GM19455 (cell line): ENCODE measurements at regions not wholly inside any gene's neighbourhood (a gene's known extent, or its start where the extent isn't known, plus 50 kb on each side); places are given as distances from the start of the nearest gene placed in this dataset.
"Not testable (repeated sequence)": the region's sequence is repeated elsewhere in the genome, so short reads cannot be mapped to it uniquely, and the experiment has no call there.

Source experiments
- ATAC-seq: cut with Tn5 transposase; IDR thresholded peaks from one replicate; pipeline ENCODE4 v1.9.1; 2021; ENCODE audit not compliant: unreplicated experiment

- no peak for ATAC-seq
Measured at GRCh38 chr12:90618586-90618985, 336.4 kb downstream of the CCER1 start.

GRCh38 chr12:90611891-90612290 is 343.1 kb downstream of the CCER1 start:
- no peak for ATAC-seq

DNA sequence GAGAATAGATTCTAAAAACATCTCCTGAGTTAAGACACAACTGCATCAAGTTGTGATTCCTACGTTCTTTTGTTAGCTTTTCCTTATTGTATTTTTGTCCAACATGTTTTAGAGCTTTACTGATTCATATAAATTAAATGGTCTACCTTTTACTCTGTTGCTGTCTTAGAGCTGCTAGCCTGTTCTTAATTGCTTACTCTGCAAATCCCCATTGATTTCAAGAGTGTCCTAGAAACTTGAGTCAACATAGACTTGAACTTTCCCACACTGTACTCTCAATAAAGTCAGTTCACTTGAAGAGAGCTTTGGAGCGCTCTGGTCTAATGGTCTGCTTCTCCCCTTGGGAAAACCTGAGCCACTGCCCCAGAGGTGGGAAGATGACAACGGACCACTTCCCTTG is 343.9 kb downstream of the CCER1 start:
- ATAC-seq = no peak

DNA sequence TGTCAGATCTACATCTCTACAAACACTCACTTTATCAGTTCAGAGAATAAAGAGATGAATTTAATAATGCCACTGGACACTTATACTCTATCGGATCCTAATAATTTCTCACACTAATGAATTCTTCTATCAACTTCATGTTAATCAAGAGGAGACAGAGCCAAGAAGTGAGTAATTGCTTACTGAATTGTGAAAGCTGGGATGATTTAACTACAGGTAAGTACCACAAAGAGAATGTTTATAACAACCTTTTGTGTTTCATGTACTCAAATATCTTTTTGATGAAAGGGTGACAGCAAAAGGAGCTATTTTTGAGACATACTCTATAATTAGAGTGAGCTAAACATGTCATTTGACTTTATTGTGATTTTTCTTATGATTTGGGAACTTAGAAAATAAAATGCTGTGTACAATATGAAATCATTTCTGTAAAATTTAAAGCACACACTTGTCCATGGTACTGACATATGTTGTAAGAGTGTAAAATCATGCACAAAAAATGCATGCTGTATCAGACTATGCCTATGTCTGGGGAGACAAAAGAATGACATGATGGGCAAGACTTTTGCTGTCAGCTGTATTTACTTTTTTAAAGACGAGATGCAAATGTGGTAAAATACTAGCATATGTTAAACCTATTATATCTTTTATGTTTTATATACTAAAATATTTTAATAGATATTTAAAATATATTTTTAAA is 361.2 kb downstream of the CCER1 start:
- no peak for ATAC-seq

DNA sequence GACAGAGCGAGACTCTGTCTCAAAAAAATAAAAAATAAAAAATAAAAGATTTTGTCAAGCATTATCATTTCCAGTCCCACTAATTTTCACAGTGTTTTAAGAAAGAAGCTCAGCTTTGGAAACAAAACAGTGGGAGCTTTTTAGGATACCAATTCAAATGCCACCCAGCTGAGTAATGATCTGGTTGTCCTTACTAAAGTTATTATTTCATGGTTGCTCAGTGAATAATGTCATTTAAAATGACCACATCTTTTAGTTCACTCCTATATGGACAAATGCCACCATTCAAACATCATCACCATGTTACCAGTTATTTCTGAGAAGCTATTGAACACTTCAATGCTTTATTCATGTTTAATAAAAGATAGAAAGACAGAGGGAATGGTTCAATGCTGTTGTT is 365.0 kb downstream of the CCER1 start:
- ATAC-seq = no peak

DNA sequence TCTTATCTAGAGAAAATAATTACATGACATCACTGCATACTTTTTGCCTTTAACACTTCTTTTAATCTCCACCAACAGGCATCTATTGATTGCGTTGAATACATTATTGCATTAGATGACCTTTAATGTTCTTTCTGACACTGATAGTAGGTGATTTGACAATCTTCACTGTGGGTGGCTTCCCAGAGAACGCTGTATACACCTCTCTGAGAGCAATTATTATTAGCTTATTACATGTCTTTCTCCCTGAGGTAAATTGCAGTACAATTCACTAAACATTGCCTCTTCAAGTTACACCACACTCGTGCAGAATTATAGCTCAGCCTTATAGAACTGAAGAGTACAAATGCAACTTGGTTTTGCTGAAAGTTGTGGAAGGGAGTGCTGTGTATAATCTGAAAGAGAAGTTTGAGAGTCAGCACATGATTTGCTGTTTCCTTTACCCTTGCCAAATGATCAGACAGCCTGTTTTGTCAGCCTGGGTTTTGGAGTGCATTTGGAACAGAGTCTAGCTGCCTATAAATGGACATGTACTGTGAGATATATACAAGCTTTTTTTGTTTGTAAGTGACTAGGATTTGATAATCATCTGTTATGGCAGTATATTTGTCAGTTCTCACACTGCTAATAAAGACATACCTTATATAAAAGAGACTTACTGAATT is 369.2 kb downstream of the CCER1 start:
- ATAC-seq = no peak

DNA sequence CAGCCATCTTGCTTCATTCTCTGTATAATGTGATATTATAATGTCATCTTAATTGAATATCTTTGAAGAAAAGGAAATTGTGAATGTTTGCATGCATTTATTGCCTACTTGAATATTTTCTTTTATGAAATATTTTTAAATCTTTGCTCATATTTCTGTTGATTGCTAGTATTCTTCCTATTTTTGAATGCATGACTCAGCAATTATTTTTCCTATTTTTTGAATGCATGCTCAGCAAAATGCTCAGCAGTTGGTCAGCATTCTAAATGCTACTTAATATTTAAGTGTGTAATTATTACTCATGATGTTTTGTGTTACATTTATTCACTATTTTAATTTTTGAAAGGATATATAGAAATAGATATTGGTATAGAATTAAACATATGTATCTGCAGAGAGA is 378.3 kb downstream of the CCER1 start:
- ATAC-seq = no peak

GRCh38 chr12:90575995-90576394 is 379.0 kb downstream of the CCER1 start:
- ATAC-seq = no peak

DNA sequence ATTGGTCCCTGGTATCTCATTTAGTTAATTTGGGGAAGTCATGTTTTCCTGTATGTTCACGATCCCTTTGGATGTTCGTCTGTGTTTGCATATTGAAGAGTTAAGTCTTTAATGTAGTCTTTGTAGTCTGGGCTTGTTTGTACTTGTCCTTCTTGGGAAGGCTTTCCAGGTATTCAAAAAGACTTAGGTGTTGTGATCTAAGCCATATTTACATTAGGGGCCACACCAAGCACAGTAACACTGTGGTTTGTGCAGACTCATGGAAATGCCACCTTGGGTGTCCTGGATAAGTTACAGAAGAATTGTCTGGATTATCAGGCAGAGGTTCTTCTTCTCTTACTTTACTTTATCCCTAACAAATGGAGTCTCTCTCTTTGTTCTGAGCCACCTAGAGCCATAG is 380.3 kb downstream of the CCER1 start:
- ATAC-seq = no peak

DNA sequence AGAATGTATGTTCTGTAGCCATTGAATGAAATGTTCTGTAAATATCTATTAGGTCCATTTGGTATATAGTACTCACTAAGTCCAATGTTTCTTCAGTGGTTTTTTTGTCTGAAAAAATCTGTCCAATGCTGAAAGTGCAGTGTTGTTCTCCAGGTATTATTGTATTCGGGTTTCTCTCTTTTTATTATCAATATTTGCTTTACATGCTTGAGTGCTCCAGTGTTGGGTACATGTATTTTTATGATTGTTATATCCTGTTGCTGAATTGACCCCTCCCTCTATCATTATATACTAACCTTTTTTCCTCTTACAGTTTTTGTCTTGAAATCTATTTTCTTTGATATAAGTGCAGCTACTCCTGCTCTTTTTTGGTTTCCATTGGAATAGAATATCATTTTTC is 382.2 kb downstream of the CCER1 start:
- no peak for ATAC-seq

DNA sequence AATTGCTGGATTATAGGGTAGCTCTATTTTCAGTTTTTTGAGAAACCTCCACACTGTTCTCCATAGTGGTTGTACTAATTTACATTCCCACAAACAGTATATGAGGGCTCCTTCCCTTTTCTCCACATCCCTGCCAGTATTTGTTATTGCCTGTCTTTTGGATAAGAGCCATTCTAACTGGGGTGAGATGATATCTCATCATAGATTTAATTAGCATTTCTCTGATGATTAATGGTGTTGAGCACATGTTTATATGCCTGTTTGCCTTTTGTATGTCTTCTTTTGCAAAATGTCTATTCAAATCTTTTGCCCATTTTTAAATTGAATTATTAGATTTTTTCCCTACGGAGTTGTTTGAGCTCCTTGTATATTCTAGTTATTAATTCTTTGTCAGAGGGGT is 385.3 kb downstream of the CCER1 start:
- ATAC-seq = no peak

- ATAC-seq = no peak
Measured at GRCh38 chr12:90562671-90563070, 392.3 kb downstream of the CCER1 start.

DNA sequence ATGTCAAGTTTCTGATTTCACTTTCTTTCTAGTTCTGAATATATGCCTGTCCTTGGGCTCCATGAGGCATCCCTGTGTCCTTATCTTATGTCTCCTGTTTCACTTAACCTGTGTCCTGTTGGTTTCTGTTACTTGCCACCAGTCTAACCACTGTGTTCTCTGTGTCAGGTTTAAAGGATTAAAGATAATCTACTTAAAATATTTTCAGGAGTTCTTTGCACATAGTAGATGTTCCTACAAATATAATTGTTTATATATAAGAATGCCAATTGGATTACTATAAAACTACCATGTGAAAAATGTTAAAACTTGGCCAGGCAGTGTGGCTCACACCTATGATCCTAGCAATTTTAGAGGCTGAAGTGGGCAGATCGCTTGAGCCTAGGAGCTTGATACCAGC is 406.4 kb downstream of the CCER1 start:
- ATAC-seq = no peak

DNA sequence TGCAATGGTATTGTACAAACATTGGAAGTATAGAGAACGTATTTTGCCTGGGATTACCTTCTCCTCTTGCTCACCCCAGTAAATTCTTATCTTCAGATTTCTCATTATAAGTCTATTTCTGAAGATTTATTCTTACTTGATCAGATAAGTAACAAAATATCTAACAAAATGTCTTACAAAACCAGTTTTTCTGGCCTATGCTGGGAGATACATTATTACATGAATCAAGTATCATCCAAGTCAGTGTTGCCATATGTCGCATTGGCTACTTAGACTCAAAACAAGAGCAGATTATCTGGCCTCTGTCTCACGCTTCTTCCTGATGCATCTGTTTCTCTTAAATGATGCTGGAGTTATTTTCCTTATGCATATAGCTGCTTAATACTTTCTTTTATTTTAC is 408.5 kb downstream of the CCER1 start:
- no peak for ATAC-seq

- ATAC-seq = no peak
Measured at GRCh38 chr12:90543841-90544240, 411.1 kb downstream of the CCER1 start.

- ATAC-seq = no peak
Measured at GRCh38 chr12:90543374-90543773, 411.6 kb downstream of the CCER1 start.

- ATAC-seq = not testable (repeated sequence)
Measured at GRCh38 chr12:90542852-90543251, 412.1 kb downstream of the CCER1 start.

DNA sequence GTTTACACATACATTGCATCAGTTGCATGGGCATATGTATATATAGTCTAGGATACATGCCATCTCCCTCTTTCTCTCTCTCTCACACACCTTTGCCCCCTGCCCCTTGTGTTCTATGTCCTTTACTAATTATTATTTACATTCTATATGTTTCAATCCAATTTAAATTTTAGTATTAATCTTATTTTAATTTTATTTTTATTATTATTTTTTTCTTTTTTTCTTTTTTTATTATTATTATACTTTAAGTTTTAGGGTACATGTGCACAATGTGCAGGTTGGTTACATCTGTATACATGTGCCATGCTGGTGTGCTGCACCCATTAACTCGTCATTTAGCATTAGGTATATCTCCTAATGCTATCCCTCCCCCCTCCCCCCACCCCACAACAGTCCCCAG is 421.1 kb downstream of the CCER1 start:
- not testable (repeated sequence) for ATAC-seq

DNA sequence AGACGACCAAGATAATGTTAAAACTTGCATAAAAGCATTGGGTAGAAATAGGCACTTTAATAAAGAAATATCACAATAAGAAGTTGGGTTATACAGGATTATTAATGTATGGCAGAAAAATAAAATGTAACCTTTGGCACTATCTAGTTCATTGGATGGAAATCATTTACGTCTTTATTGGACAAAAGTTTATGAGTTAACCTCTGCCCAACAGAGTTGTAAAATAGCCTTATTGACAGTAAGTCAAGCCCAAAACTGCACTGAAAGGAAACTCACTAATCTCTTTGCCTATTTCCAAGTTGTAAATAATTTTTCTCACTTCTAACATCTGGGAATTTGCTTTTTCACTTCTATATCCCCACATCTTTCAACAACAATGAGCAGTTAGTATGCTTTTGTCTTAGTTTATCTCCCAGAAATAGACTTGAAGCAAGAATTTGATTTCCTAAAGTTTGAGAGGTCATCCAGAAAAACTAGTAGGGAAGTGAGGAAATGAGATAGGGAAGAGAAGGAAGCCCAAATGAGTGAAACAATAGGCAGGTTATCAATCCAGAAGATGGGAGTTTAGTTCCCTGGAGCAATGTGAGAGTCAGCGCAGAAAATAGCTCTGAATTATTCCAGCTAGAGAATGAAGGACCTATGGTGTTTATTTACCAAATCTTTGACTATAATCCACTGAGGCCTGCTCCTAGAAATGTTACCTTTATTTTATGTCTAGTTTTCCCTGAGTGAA is 434.8 kb downstream of the CCER1 start:
- no peak for ATAC-seq

DNA sequence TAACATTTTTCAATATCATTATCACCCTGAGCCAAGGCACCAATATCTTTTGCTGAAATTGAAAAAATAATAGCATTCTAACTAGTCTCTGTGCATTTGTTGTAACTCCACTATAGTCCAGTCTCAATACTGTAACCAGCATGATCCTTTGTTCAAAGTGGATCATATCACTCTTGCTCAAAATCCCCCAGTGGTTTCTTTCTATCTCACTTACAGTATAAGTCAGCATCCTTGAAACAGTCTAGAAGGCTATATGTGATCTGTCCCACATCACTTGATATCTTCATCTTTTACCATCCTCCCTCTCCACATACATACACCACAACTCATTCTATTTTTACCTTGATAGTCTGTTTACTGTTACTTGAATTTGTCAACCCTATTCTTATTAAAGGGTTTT is 435.7 kb downstream of the CCER1 start:
- ATAC-seq = no peak

DNA sequence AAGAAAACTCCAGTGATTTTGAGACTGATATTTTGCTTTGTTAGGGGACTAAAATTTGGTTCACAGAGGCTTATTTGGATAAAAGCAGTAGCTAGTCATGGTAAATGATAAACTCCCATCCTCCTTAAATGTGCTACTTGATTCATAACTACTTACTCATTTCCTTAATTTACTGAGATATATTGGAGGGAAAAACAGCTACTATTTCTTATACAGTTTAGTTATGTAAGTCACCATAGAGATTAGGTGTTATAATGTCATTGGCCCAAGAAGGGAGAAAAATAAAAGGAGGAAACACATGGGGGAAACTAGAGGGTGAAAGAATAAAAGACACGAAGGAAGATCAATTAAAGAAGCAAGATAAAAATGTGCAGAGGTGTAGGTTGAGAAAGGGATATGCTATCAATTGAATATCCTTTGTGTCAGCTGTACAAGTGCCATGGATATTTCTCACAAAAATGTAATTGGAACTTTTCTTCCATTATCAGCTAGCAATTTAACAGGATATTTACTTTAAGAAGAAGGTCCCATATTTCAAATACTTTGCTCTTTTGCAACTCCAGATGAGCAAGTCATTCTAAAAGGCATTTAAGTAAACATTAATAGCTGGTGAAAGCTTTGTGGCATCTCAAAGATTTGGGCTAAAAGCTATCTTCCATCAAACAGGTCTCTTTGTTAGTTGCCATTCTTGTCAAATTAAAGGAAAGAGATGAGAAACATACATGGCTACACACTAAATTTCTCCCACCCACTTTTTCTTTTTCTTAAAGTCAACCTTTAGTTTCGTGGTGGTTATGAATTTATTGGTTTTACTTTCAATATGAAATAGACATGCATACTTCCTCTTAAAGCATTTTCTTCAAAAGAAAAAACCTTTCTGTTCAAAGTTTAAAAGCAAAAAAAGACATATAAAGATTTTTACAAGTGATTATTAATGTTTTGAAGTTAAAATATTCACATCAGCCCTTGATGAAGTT is 439.5 kb downstream of the CCER1 start:
- ATAC-seq = peak; percentile 95
